Panc1 (cell line): ENCODE measurements at regions not wholly inside any gene's neighbourhood (a gene's known extent, or its start where the extent isn't known, plus 50 kb on each side); places are given as distances from the start of the nearest gene placed in this dataset.

Experiments used
- ATAC-seq: fragments of 200-7000 bp; cut with Tn5 transposase; 2 replicates; pipeline ENCODE4 v1.9.1; 2020; ENCODE audit warnings: mild to moderate bottlenecking, moderate library complexity
- BruUV-seq: library from RNA; stranded (reverse); fragments of 400-500 nt; replicated peaks from 2 replicates; lab custom pipeline; 2021; lab: Mats Ljungman, UMichigan
- CTCF ChIA-PET: fragments of 300-600 bp; sonication (Branson Sonifier 250); formaldehyde crosslinking; loops from one replicate; lab custom pipeline; 2022; ENCODE audit warnings: antibody characterized with exemption; lab: Charles Lee
- POLR2A ChIA-PET: fragments of 300-600 bp; sonication (Branson Sonifier 250); formaldehyde crosslinking; loops from one replicate; lab custom pipeline; 2022; ENCODE audit warnings: antibody characterized with exemption; lab: Charles Lee
- DNase-seq: peaks from one replicate; pipeline ENCODE4 v3.0.0-alpha.2; 2010; ENCODE audit warnings: low read depth, low spot score
- H3K27ac ChIP-seq: 2 replicates; pipeline ENCODE4 v1.5.1; 2011; ENCODE audit warnings: mild to moderate bottlenecking, low read length, inconsistent platforms
- H3K27me3 ChIP-seq: fragments of 200-500 bp; sonication (Bioruptor generic); 2 replicates; pipeline ENCODE4 v1.6.0; 2014; ENCODE audit warnings: low read length, inconsistent platforms; ENCODE audit not compliant: control insufficient read depth, insufficient read depth
- H3K36me3 ChIP-seq: fragments of 200-500 bp; sonication (Bioruptor generic); 2 replicates; pipeline ENCODE4 v1.5.1; 2014; ENCODE audit warnings: inconsistent platforms, mild to moderate bottlenecking, low read length, moderate library complexity; ENCODE audit not compliant: control insufficient read depth, insufficient read depth
- H3K4me1 ChIP-seq: 2 replicates; pipeline ENCODE4 v1.5.1; 2011; ENCODE audit warnings: inconsistent platforms, mild to moderate bottlenecking, low read length, moderate library complexity; ENCODE audit not compliant: control insufficient read depth, insufficient read depth
- H3K4me3 ChIP-seq, 2 experiments: 2 replicates each; pipeline ENCODE4 v1.5.1; 2011 to 2012; ENCODE audit warnings: low read depth in 2 of 2, low read length in 2 of 2, mild to moderate bottlenecking in 2 of 2, inconsistent platforms in 1 of 2, moderate library complexity in 1 of 2
- H3K9me3 ChIP-seq: fragments of 200-500 bp; sonication (Bioruptor generic); 2 replicates; pipeline ENCODE4 v1.5.1; 2014; ENCODE audit warnings: low read depth, mild to moderate bottlenecking, inconsistent platforms, low read length, moderate library complexity; ENCODE audit not compliant: control insufficient read depth, insufficient read depth
- CTCF ChIP-seq: fragments of 450-650 bp; IDR thresholded peaks from 2 replicates; pipeline ENCODE4 v1.5.1; 2017; ENCODE audit warnings: mild to moderate bottlenecking
- POLR2AphosphoS5 ChIP-seq: IDR thresholded peaks from 2 replicates; pipeline ENCODE4 v1.6.1; 2012; ENCODE audit warnings: mild to moderate bottlenecking, low read depth, low read length, moderate library complexity
- REST ChIP-seq, 2 experiments: IDR thresholded peaks; 2 replicates each; pipeline ENCODE4 v1.6.1; 2011 to 2012; ENCODE audit warnings: low read depth in 2 of 2, control low read depth in 1 of 2, low read length in 1 of 2, mild to moderate bottlenecking in 1 of 2, moderate library complexity in 1 of 2; ENCODE audit not compliant: insufficient read depth in 1 of 2
- SIN3A ChIP-seq: IDR thresholded peaks from 2 replicates; pipeline ENCODE4 v1.6.1; 2012; ENCODE audit warnings: low read depth, mild to moderate bottlenecking, low read length, moderate library complexity, borderline replicate concordance; ENCODE audit not compliant: insufficient read depth
- TCF7L2 ChIP-seq: IDR thresholded peaks from 2 replicates; pipeline ENCODE4 v1.6.1; 2011; ENCODE audit warnings: mild to moderate bottlenecking, low read depth, low read length, inconsistent platforms
- in situ Hi-C: cut with HindIII; loops from 2 replicates; pipeline ENCODE4 v1.10.0; 2016; ENCODE audit warnings: low sequenced_read_pairs, low pct_unique_long_range_greater_than_20kb
- intact Hi-C: fragments of 100-400 bp; cut with micrococcal nuclease; formaldehyde crosslinking; loops from one replicate; pipeline ENCODE4 v1.10.0; 2022; ENCODE audit not compliant: unreplicated experiment

GRCh38 chr2:121873864-121874263 is 118.4 kb downstream of the TSN start:
- no peak for TF ChIP-seq TCF7L2
- TF ChIP-seq SIN3A, result no peak
- no peak for TF ChIP-seq CTCF
- no peak for TF ChIP-seq REST (IDR thresholded peaks at IDR 0.05; ENCODE audit: insufficient read depth in 1 of 2, low read depth in 2 of 2, low read length in 1 of 2)
- no peak for TF ChIP-seq POLR2AphosphoS5

GRCh38 chr2:121875585-121876185 is 120.2 kb downstream of the TSN start:
- Histone ChIP-seq H3K4me1 (no peaks in the 10 kb centered on the region), H3K36me3 (no peaks in the 10 kb centered on the region), H3K4me3 (no peak overlapping the region), H3K9me3 (no peaks in the 10 kb centered on the region), H3K27me3 (peaks cover 4% of the 10 kb centered on the region; the same call in 1 of the 2 replicates), H3K27ac (no peak overlapping the region)
- intact Hi-C loops, result no loop called here
- TF ChIP-seq SIN3A (no peak), TCF7L2 (no peak), POLR2AphosphoS5 (no peak)
- no peak for DNase-seq
- ATAC-seq, result no peak
- CTCF ChIA-PET, result no interaction called here
- POLR2A ChIA-PET, result no interaction called here
- in situ Hi-C loops, result no loop called here
- BruUV-seq, result no TSS peak

More at GRCh38 chr2:121873864-121874263, 118.4 kb downstream of the TSN start:
- ChIA-PET POLR2A (interaction anchor here (0.6 kb wide), 1 partner anchor 75 kb away, joined by 4 read pairs; no protein-coding TSS in a partner anchor), CTCF (no interaction called here)
- no TSS peak for BruUV-seq
- no peak; the same call in 1 of the 2 replicates for ATAC-seq
- Histone ChIP-seq H3K4me1 (no peaks in the 10 kb centered on the region), H3K4me3 (no peak overlapping the region), H3K36me3 (no peaks in the 10 kb centered on the region), H3K9me3 (no peaks in the 10 kb centered on the region), H3K27me3 (peaks cover 6% of the 10 kb centered on the region; the same call in 1 of the 2 replicates), H3K27ac (no peak overlapping the region)
- no peak for DNase-seq
- intact Hi-C loops (no loop called here), in situ Hi-C loops (no loop called here)

- ATAC-seq (no peak), DNase-seq (no peak)
- H3K9me3 ChIP-seq, result no peaks in the 10 kb centered on the region
- H3K4me3 ChIP-seq, result no peak overlapping the region
- in situ Hi-C loops, result no loop called here
- POLR2A ChIA-PET, result no interaction called here
- no peak overlapping the region for H3K27ac ChIP-seq
- CTCF ChIA-PET, result no interaction called here
- no peak for TF ChIP-seq CTCF
- TF ChIP-seq TCF7L2, result no peak
- no peak for TF ChIP-seq REST (IDR thresholded peaks at IDR 0.05; ENCODE audit: insufficient read depth in 1 of 2, low read depth in 2 of 2, low read length in 1 of 2)
- no peak for TF ChIP-seq SIN3A
- TF ChIP-seq POLR2AphosphoS5, result no peak
- no peaks in the 10 kb centered on the region for H3K4me1 ChIP-seq
- intact Hi-C loops, result no loop called here
- BruUV-seq, result no TSS peak
- H3K36me3 ChIP-seq, result no peaks in the 10 kb centered on the region
- peaks cover 4% of the 10 kb centered on the region; the same call in 1 of the 2 replicates for H3K27me3 ChIP-seq
Measured at GRCh38 chr2:121877366-121877765, 121.9 kb downstream of the TSN start.
